Lower lobe of right lung (tissue), 2 donors: ENCODE measurements at regions not wholly inside any gene's neighbourhood (a gene's known extent, or its start where the extent isn't known, plus 50 kb on each side); places are given as distances from the start of the nearest gene placed in this dataset.

Experiments used
- ATAC-seq, 2 donors: fragments of 200-7000 bp; cut with Tn5 transposase; one replicate each; pipeline ENCODE4 v1.9.1; 2020 to 2022; ENCODE audit warnings: mild to moderate bottlenecking in 2 of 2, moderate library complexity in 2 of 2
- DNase-seq: peaks from one replicate; pipeline ENCODE4 v3.0.0-alpha.2; 2020
- H3K27ac ChIP-seq: fragments of 200-600 bp; one replicate; pipeline ENCODE4 v1.8.0; 2022
- H3K27me3 ChIP-seq: fragments of 200-600 bp; one replicate; pipeline ENCODE4 v1.8.0; 2022; ENCODE audit warnings: low read depth
- H3K36me3 ChIP-seq: fragments of 200-600 bp; one replicate; pipeline ENCODE4 v1.8.0; 2022; ENCODE audit warnings: mild to moderate bottlenecking
- H3K4me1 ChIP-seq: fragments of 200-600 bp; one replicate; pipeline ENCODE4 v1.8.0; 2022
- H3K4me3 ChIP-seq: fragments of 200-600 bp; one replicate; pipeline ENCODE4 v1.8.0; 2022; ENCODE audit warnings: mild to moderate bottlenecking
- H3K9me3 ChIP-seq: fragments of 200-600 bp; one replicate; pipeline ENCODE4 v1.8.0; 2022
- intact Hi-C: fragments of 100-400 bp; cut with DNase I; formaldehyde crosslinking; loops from one replicate; pipeline ENCODE4 v1.11.0; 2022
- TF ChIP-seq, protein P1 (sequence below): fragments of 200-600 bp; IDR thresholded peaks from one replicate; pipeline ENCODE4 v1.8.0; 2022; ENCODE audit warnings: antibody characterized with exemption, mild to moderate bottlenecking
- donor health status: DM: no; HTN: yes; CAD: no; lungs with severe emphysema.

- ATAC-seq (no peak), DNase-seq (no peak)
- TF ChIP-seq, protein P1, sequence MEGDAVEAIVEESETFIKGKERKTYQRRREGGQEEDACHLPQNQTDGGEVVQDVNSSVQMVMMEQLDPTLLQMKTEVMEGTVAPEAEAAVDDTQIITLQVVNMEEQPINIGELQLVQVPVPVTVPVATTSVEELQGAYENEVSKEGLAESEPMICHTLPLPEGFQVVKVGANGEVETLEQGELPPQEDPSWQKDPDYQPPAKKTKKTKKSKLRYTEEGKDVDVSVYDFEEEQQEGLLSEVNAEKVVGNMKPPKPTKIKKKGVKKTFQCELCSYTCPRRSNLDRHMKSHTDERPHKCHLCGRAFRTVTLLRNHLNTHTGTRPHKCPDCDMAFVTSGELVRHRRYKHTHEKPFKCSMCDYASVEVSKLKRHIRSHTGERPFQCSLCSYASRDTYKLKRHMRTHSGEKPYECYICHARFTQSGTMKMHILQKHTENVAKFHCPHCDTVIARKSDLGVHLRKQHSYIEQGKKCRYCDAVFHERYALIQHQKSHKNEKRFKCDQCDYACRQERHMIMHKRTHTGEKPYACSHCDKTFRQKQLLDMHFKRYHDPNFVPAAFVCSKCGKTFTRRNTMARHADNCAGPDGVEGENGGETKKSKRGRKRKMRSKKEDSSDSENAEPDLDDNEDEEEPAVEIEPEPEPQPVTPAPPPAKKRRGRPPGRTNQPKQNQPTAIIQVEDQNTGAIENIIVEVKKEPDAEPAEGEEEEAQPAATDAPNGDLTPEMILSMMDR: no peak
- no peaks in the 10 kb centered on the region for H3K4me1 ChIP-seq
- H3K36me3 ChIP-seq: no peaks in the 10 kb centered on the region
- no peak overlapping the region for H3K27ac ChIP-seq
- intact Hi-C loops: no loop called here
- H3K4me3 ChIP-seq: no peak overlapping the region
- no peaks in the 10 kb centered on the region for H3K27me3 ChIP-seq
- no peaks in the 10 kb centered on the region for H3K9me3 ChIP-seq
Observed at GRCh38 chr5:3351581-3352442, 243.8 kb upstream of the IRX1 start.

GRCh38 chr5:3350781-3351180, 244.9 kb upstream of the IRX1 start:
- TF ChIP-seq, protein P1: no peak
- intact Hi-C loops: no loop called here
- Histone ChIP-seq H3K4me3 (no peak overlapping the region), H3K36me3 (no peaks in the 10 kb centered on the region), H3K27me3 (no peaks in the 10 kb centered on the region), H3K27ac (no peak overlapping the region), H3K9me3 (no peaks in the 10 kb centered on the region), H3K4me1 (no peaks in the 10 kb centered on the region)
- no peak for DNase-seq
- ATAC-seq: no peak

GRCh38 chr5:3349704-3350565, 245.7 kb upstream of the IRX1 start:
- DNase-seq: no peak
- Histone ChIP-seq H3K27me3 (no peaks in the 10 kb centered on the region), H3K27ac (no peak overlapping the region), H3K4me1 (no peaks in the 10 kb centered on the region), H3K36me3 (no peaks in the 10 kb centered on the region), H3K4me3 (no peak overlapping the region), H3K9me3 (no peaks in the 10 kb centered on the region)
- TF ChIP-seq, protein P1: no peak
- ATAC-seq: peak in 1 of 2 donors; percentile 13
- intact Hi-C loops: no loop called here

DNA sequence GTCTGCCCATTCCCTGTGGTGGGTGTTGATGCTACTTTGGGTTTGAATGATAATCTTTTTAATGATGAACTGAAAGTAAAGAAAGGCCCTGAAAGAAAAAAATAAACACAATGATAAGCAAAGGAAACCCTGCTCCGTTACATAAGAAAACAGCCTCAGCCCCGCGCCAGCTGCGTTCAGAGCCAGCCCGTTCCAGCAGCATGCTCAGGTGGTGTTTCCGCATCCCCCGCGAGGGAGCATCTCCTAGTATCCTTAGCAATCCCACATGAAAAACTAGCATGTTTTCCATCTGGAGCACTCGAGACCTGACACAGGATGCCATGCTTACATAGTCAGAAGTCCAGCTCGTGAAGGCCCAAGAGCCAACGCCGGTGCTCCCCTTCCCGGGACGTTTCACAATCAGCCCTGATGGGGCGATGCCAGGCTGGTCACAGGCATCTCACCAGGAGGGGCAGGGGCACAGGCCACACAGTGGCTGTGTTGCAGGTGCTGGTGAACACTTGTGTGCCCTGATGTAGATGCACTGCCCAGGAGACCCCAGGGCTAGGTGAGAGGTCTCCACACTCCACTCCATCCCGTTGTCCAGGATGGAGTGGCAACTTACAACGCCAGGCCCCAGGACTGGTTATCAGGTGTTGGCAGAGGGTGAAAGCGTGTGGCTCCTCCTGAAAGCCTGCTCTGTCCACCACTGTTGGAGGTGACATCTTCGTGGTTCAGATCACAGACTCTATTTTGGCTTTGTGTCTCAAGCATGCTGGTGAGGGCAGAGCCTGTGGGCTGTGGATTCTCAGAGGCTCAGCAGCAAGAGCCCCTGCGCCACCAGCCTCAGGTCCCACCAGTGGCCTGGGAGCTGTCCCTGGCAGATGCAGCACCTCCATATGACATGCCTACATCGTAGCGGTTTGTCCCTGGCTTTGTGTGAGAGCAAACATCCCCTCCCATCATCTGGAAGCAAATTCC, 246.8 kb upstream of the IRX1 start:
- TF ChIP-seq, protein P1: no peak
- ATAC-seq: no peak
- intact Hi-C loops: no loop called here
- Histone ChIP-seq H3K27me3 (no peaks in the 10 kb centered on the region), H3K4me1 (no peaks in the 10 kb centered on the region), H3K27ac (no peak overlapping the region), H3K4me3 (no peak overlapping the region), H3K9me3 (no peaks in the 10 kb centered on the region), H3K36me3 (no peaks in the 10 kb centered on the region)
- no peak for DNase-seq

DNA sequence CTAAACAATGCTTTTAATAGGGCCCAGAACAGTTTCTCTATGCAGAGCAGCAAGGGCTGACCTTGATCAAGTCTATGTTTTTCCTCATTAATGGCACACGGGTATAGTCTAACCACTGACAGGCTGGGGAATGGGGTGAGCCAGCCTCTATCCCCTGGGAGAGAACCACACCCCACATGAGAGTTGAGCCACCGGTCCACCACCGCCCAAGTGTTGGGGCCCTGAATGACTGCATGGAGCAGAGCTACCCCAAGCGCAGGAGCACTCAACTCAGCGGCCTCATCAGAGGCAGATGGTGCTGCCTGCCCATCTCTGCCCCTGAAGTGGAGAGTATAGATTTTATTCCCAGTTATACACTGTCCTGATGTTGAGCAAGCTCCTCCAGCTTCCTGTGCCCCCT, 247.9 kb upstream of the IRX1 start:
- Histone ChIP-seq H3K27me3 (no peaks in the 10 kb centered on the region), H3K9me3 (no peaks in the 10 kb centered on the region), H3K4me3 (no peak overlapping the region), H3K4me1 (no peaks in the 10 kb centered on the region), H3K27ac (no peak overlapping the region), H3K36me3 (no peaks in the 10 kb centered on the region)
- TF ChIP-seq, protein P1: no peak
- DNase-seq: no peak
- intact Hi-C loops: no loop called here
- ATAC-seq: no peak
